GM21390 (cell line): ENCODE measurements at regions not wholly inside any gene's neighbourhood (a gene's known extent, or its start where the extent isn't known, plus 50 kb on each side); places are given as distances from the start of the nearest gene placed in this dataset.
"Not testable (repeated sequence)": the region's sequence is repeated elsewhere in the genome, so short reads cannot be mapped to it uniquely, and the experiment has no call there.

Experiments
- ATAC-seq: cut with Tn5 transposase; IDR thresholded peaks from one replicate; pipeline ENCODE4 v1.9.1; 2021; ENCODE audit not compliant: unreplicated experiment

- no peak for ATAC-seq
Observed at GRCh38 chr16:22705799-22706198, 108.2 kb upstream of the HS3ST2 start.

DNA sequence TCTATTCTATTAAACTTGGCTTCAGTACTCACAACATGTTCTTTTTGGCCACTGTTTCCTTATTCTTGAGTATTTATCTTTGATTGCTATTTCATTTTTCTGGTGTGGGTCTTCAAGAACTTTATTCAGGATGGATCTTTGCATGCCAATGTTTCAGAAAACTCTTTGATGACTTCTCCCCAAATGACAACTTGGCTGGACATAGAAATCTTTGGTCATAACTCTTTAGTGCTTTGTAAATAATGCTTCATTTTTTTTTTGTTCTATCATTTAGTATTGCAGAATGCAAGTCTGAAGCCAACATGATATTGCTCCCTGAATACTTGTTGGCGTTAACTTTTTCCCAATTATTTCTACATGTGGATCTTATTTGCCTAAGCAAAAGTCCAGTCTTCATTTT lies 103.6 kb upstream of the HS3ST2 start:
- no peak for ATAC-seq

DNA sequence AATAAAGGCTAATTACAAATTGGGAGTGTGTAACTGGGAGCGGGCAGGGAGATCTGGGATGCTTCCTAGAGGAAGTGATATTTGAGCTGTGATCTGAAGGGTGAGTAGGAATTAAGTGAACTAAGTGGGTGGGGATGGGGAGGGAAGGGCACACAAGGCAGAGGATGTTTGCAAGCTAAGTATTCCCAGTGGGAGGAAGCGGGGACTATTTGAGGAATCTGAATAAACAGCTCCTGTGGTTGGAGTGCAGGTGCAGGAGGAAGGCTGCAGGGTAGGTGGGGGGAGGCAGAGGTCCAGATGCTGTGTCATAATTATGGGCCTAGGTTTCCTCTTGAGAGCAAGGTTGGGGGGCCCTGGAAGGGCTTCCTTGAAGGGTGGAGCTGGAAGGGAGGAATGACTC lies 102.1 kb upstream of the HS3ST2 start:
- ATAC-seq: no peak

GRCh38 chr16:22712471-22712870 lies 101.5 kb upstream of the HS3ST2 start:
- no peak for ATAC-seq

DNA sequence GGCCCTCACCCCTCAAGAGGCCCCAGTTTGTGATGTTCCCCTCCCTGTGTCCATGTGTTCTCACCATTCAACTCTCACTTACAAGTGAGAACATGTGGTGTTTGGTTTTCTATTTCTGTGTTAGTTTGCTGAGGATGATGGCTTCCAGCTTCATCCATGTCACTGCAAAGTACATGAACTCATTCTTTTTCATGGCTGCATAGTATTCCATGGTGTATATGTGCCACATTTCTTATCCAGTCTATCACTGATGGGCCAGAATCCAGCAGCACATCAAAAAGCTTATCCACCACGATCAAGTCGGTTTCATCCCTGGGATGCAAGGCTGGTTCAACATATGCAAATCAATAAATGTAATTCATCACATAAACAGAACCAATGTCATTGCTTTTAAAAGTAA lies 95.4 kb upstream of the HS3ST2 start:
- not testable (repeated sequence) for ATAC-seq

- ATAC-seq: no peak
Observed at GRCh38 chr16:22719945-22720344, 94.0 kb upstream of the HS3ST2 start.

GRCh38 chr16:22721511-22722100 lies 92.4 kb upstream of the HS3ST2 start:
- ATAC-seq: no peak

DNA sequence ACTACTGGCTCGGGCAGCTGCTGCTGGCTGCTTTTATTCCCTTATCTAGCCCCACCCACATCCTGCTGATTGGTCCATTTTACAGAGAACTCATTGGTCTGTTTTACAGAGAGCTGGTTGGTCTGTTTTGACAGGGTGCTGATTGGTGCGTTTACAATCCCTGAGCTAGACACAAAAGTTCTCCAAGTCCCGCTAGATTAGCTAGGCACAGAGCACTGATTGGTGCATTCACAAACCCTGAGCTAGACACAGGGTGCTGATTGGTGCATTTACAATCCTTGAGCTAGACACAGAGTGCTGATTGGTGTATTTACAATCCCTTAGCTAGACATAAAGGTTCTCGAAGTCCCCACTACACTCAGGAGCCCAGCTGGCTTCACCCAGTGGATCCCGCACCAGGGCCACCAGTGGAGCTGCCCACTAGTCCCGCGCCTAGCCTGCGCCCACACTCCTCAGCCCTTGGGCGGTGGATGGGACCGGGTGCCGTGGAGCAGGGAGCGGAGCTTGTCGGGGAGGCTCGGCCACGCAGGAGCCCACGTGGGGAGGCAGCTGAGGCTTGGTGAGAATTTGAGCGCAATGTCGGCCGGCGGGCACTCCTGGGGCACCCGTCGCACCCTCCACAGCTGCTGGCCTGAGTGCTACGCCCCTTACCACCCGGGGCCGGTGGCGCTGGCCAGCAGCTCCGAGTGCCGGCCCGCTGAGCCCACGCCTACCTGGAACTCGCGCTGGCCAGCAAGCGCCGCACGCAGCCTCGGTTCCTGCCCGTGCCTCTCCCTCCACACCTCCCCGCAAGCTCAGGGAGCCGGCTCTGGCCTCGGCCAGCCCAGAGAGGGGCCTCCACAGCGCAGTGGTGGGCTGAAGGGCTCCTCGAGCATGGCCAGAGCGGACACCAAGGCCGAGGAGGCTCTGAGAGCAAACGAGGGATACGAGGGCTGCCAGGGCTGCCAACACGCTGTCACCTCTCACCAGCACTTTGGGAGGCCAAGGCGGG lies 91.1 kb upstream of the HS3ST2 start:
- ATAC-seq: not testable (repeated sequence)

- ATAC-seq: no peak
Observed at GRCh38 chr16:22726868-22727267, 87.1 kb upstream of the HS3ST2 start.

DNA sequence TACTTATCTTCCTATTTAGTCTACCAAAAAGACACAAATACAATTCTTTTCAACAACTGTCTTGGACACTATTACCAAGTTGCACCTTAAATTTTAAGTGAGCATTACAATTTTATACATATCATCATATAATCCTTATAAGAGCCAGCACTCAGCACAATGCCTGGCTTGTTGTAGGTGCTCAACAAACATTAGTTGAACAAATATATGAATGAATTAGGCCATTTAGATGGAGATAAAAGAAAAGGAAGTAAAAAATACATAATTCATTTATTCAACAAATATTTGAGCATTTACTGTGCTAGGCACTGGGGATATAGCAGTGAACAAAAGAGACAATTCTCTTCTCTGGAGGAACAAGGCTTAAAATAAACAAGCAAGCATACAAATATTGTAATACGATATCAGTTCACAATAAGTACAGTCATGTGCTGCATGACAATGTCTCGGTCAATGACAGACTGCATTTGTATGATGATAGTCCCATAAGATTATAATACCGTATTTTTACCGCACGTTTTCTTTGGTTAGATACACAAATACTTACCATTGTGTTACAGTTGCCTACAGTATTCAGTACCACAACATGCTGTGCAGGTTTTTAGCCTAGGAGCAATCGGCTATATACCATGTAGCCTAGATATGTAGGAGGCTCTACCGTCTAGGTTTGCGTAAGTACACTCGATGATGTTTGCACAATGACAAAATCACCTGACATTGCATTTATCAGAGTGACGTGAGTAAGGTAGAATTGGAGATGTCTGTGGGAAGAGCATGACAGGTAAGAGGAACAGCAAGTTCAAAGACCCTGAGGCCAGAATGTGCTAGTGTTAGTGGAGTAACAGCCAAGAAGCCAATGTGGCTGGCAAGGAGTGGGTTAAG lies 86.4 kb upstream of the HS3ST2 start:
- ATAC-seq: no peak

DNA sequence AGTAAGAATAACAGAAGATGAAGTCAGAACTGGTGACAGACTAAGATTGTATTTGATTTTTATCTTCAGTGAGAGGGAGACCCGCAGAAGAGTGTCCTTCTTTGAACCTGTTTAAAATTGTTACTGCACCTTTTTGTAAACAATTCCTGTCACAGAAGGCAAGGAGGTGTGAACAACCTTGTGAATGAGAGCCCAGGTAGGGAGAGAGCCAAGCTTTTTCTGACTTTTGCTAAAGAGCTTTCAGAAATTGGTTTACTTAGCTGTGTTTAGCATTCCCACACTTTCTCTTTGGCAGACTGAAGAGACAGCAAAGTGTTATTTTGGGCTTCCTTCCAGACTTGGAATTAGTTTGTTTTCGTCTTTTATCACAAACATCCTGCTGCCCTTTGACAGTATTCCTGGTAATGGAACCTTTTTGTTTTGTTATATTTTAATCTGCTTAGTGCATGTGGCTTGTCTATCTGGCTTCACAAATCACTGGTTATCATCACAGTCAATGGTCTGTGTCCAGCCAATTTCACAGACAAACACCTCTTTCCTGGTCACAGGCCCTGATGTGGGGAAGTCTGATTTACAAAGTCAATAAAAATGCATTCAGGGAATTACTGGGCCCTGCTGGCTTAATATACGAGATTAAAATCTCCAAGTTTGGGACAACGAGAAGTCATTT lies 85.7 kb upstream of the HS3ST2 start:
- no peak for ATAC-seq

DNA sequence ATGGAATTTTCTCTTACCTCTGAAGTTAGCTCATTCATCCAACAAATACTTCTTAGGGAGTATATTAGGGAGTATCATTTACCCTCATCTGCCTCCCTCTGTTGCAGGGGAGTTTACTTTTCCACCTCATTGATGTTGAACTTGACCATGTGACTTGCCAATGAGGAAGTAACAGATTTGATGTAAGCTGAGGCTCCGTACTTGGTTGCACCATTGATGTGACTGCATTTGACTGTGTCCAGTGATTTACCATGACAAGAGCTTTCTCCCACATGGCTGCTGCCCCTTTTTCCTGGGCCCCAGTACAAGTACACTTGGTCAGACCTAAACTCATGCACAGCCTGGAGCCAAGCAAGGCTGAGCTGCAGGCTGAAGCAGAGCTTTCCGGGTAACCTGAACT lies 81.6 kb upstream of the HS3ST2 start:
- ATAC-seq: no peak

- ATAC-seq: no peak
Observed at GRCh38 chr16:22732959-22733358, 81.0 kb upstream of the HS3ST2 start.

DNA sequence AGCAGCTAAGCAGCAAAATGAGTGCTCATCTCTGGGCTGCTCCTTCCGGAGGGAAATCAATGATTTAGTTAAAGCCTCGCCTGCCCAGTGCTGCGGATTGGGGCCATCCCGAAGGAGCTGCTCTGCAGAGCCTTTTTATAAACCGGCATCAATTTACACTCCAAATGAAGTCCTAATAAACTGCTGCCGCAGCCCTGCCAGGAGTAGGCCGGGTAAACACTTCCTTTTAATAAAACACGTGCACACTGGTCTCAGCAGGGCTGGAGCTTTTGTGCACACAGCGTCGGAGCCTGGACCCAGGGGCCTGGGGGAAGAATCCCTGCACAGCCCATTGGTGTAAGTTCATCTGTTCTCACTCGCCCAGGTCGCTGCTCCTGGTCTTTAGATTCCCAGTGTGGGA lies 79.6 kb upstream of the HS3ST2 start:
- ATAC-seq: no peak

GRCh38 chr16:22736791-22737190 lies 77.2 kb upstream of the HS3ST2 start:
- ATAC-seq: no peak

DNA sequence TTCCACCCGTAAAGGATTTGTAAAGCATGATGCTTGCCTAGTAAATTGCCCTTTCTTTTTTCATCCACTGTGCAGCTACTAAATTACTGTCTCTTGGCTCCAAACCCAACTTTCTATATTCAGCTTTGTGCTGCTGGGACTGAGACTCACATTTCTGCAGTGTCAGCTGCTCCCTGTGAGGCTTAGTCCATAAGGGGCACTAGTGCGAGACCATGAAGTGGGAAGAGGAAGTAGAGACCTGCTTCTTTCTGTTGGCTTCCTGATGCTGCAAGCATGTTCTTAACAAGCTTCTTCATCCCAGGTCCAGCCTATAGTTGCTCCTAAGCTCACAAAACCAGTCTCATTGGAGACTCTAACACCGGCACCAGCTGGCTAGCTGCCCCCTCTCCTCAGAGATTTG lies 74.9 kb upstream of the HS3ST2 start:
- no peak for ATAC-seq

- ATAC-seq: no peak
Observed at GRCh38 chr16:22743401-22743800, 70.6 kb upstream of the HS3ST2 start.

GRCh38 chr16:22751104-22751667 lies 62.8 kb upstream of the HS3ST2 start:
- no peak for ATAC-seq

GRCh38 chr16:22751685-22752084 lies 62.3 kb upstream of the HS3ST2 start:
- ATAC-seq: no peak

GRCh38 chr16:22753451-22753850 lies 60.5 kb upstream of the HS3ST2 start:
- no peak for ATAC-seq

DNA sequence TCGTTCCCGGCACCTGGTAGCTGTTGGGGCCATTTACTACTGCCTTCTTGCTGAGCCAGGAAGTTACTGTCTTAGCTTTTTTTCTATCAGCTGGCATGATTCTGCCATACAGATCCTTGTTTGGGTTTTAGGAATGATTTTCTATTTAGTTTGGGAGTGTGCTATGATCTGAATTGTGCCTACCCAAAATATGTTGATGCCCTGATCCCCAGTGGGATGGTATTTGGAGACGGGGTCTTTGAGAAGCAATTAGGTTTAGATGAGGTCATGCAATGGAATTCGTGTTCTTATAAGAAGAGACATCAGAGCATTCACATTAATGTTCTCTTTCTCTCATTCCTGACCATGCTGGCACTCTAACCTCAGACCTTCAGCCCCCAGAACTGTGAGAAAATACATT lies 59.4 kb upstream of the HS3ST2 start:
- ATAC-seq: no peak
